Ishikawa (cell line): ENCODE measurements at regions not wholly inside any gene's neighbourhood (a gene's known extent, or its start where the extent isn't known, plus 50 kb on each side); places are given as distances from the start of the nearest gene placed in this dataset.

Experiments used
- CEBPB ChIP-seq: IDR thresholded peaks from 2 replicates; pipeline ENCODE4 v1.6.1; 2012
- CREB1 ChIP-seq: IDR thresholded peaks from 2 replicates; pipeline ENCODE4 v1.6.1; 2012; ENCODE audit warnings: low read depth
- EGR1 ChIP-seq: IDR thresholded peaks from 2 replicates; pipeline ENCODE4 v1.6.1; 2012
- EP300 ChIP-seq: IDR thresholded peaks from 2 replicates; pipeline ENCODE4 v1.6.1; 2012; ENCODE audit warnings: borderline replicate concordance
- FOXM1 ChIP-seq: IDR thresholded peaks from 2 replicates; pipeline ENCODE4 v1.6.1; 2012; ENCODE audit warnings: low read depth, borderline replicate concordance
- MAX ChIP-seq: IDR thresholded peaks from 2 replicates; pipeline ENCODE4 v1.6.1; 2012
- NFIC ChIP-seq: IDR thresholded peaks from 2 replicates; pipeline ENCODE4 v1.6.1; 2012
- RAD21 ChIP-seq: IDR thresholded peaks from 2 replicates; pipeline ENCODE4 v1.6.1; 2012; ENCODE audit warnings: low read depth
- REST ChIP-seq: IDR thresholded peaks from 2 replicates; pipeline ENCODE4 v1.6.1; 2012; ENCODE audit warnings: low read depth, mild to moderate bottlenecking
- TAF1 ChIP-seq: IDR thresholded peaks from 2 replicates; pipeline ENCODE4 v1.6.1; 2012; ENCODE audit warnings: low read depth, mild to moderate bottlenecking
- TCF12 ChIP-seq: IDR thresholded peaks from 2 replicates; pipeline ENCODE4 v1.6.1; 2012; ENCODE audit warnings: low read depth
- TEAD4 ChIP-seq: IDR thresholded peaks from 2 replicates; pipeline ENCODE4 v1.6.1; 2012
- USF1 ChIP-seq: IDR thresholded peaks from 2 replicates; pipeline ENCODE4 v1.6.1; 2012
- YY1 ChIP-seq: IDR thresholded peaks from 2 replicates; pipeline ENCODE4 v1.6.1; 2012; ENCODE audit warnings: low read depth
- ZBTB7A ChIP-seq: IDR thresholded peaks from 2 replicates; pipeline ENCODE4 v1.6.1; 2012; ENCODE audit warnings: low read depth

- TF ChIP-seq TAF1, result no peak
Measured at GRCh38 chr13:76175961-76176725, 540.0 kb downstream of the LMO7 start.

- TF ChIP-seq REST (no peak), ZBTB7A (no peak)
Measured at GRCh38 chr13:76168661-76169060, 532.5 kb downstream of the LMO7 start.

GRCh38 chr13:76164290-76164689 lies 528.2 kb downstream of the LMO7 start:
- no peak for TF ChIP-seq EP300
- TF ChIP-seq USF1, result no peak
- no peak for TF ChIP-seq TEAD4
- TF ChIP-seq ZBTB7A, result no peak
- TF ChIP-seq CREB1, result no peak
- no peak for TF ChIP-seq CEBPB
- TF ChIP-seq EGR1, result no peak
- no peak for TF ChIP-seq TCF12
- TF ChIP-seq RAD21, result no peak

GRCh38 chr13:76163761-76164160 lies 527.6 kb downstream of the LMO7 start:
- TF ChIP-seq CEBPB (no peak), RAD21 (no peak), REST (no peak), TEAD4 (no peak), NFIC (no peak), MAX (no peak), YY1 (no peak), USF1 (no peak), ZBTB7A (no peak), FOXM1 (no peak), CREB1 (no peak), TCF12 (no peak), EP300 (no peak)

GRCh38 chr13:76160961-76161925 lies 525.1 kb downstream of the LMO7 start:
- TF ChIP-seq MAX (no peak), TEAD4 (no peak), USF1 (no peak), REST (no peak), CEBPB (no peak), ZBTB7A (no peak), YY1 (no peak), TAF1 (no peak), NFIC (no peak)
